ENCODE measurements at regions not wholly inside any gene's neighbourhood (a gene's known extent, or its start where the extent isn't known, plus 50 kb on each side); places are given as distances from the start of the nearest gene placed in this dataset.

- Mint-ChIP-seq H3K9me3 (ENCODE audit: unreplicated experiment) (peaks cover 19% of the 10 kb centered on the region), H3K4me1 (ENCODE audit: insufficient read depth, unreplicated experiment) (peaks cover 13% of the 10 kb centered on the region), H3K36me3 (ENCODE audit: insufficient read depth, unreplicated experiment) (peaks cover 6% of the 10 kb centered on the region), H3K27ac (ENCODE audit: low read depth, unreplicated experiment) (no peak overlapping the region), H3K4me3 (ENCODE audit: unreplicated experiment) (no peak overlapping the region), H3K27me3 (ENCODE audit: insufficient read depth, unreplicated experiment) (no peaks in the 10 kb centered on the region)
- BruUV-seq (replicated peaks) = no TSS peak
- POLR2A ChIA-PET = no interaction called here
- intact Hi-C loops (cut with micrococcal nuclease) = no loop called here
- TF ChIP-seq CTCF (IDR thresholded peaks at IDR 0.05; ENCODE audit: unreplicated experiment) = no peak
- DNase-seq (ENCODE audit: unreplicated experiment) = no peak
- CTCF ChIA-PET = no interaction called here
These were observed 337.5 kb upstream of the TENM3 start for GRCh38 chr4:181905708-181906107.

GRCh38 chr4:181908168-181908567 is 335.0 kb upstream of the TENM3 start:
- DNase-seq (ENCODE audit: unreplicated experiment) = no peak
- no peak overlapping the region for H3K27ac Mint-ChIP-seq (ENCODE audit: low read depth, unreplicated experiment)
- POLR2A ChIA-PET = interaction anchor here (1.6 kb wide), 1 partner anchor 31 kb away, joined by 4 read pairs; no protein-coding TSS in a partner anchor
- no peak for TF ChIP-seq CTCF (IDR thresholded peaks at IDR 0.05; ENCODE audit: unreplicated experiment)
- CTCF ChIA-PET = no interaction called here
- H3K4me1 Mint-ChIP-seq (ENCODE audit: insufficient read depth, unreplicated experiment) = peaks cover 13% of the 10 kb centered on the region
- no peaks in the 10 kb centered on the region for H3K27me3 Mint-ChIP-seq (ENCODE audit: insufficient read depth, unreplicated experiment)
- BruUV-seq (replicated peaks) = no TSS peak
- H3K4me3 Mint-ChIP-seq (ENCODE audit: unreplicated experiment) = no peak overlapping the region
- peaks cover 33% of the 10 kb centered on the region for H3K9me3 Mint-ChIP-seq (ENCODE audit: unreplicated experiment)
- H3K36me3 Mint-ChIP-seq (ENCODE audit: insufficient read depth, unreplicated experiment) = peaks cover 6% of the 10 kb centered on the region
- intact Hi-C loops (cut with micrococcal nuclease) = no loop called here

DNA sequence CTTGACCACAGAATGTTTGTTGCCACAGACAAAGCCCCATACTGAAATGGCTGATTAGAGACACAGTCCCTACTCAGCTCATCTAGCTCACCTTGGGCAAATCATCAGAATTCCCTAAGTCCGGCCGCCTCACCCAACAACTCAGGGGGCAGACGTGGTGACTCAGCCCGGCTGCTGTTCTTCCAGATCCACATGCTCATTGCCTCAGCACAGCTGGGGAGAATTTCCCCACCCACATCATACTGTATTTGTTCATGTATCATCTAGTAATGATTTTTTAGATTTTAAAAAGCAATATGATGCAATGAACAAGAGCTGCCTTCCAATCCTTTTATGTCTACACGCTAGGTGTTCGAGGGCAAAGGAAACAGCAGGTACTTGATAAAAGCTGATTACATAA is 333.8 kb upstream of the TENM3 start:
- TF ChIP-seq CTCF (IDR thresholded peaks at IDR 0.05; ENCODE audit: unreplicated experiment) = no peak
- Mint-ChIP-seq H3K27ac (ENCODE audit: low read depth, unreplicated experiment) (peak overlapping the region; percentile 50), H3K4me1 (ENCODE audit: insufficient read depth, unreplicated experiment) (peaks cover 13% of the 10 kb centered on the region), H3K4me3 (ENCODE audit: unreplicated experiment) (no peak overlapping the region), H3K27me3 (ENCODE audit: insufficient read depth, unreplicated experiment) (no peaks in the 10 kb centered on the region), H3K9me3 (ENCODE audit: unreplicated experiment) (peaks cover 33% of the 10 kb centered on the region), H3K36me3 (ENCODE audit: insufficient read depth, unreplicated experiment) (no peaks in the 10 kb centered on the region)
- ChIA-PET POLR2A (interaction anchor here (1.6 kb wide), 1 partner anchor 30 kb away, joined by 4 read pairs; no protein-coding TSS in a partner anchor), CTCF (no interaction called here)
- no TSS peak for BruUV-seq (replicated peaks)
- peak; percentile 69 for DNase-seq (ENCODE audit: unreplicated experiment)
- intact Hi-C loops (cut with micrococcal nuclease) = no loop called here

- Mint-ChIP-seq H3K4me3 (ENCODE audit: unreplicated experiment) (no peak overlapping the region), H3K36me3 (ENCODE audit: insufficient read depth, unreplicated experiment) (no peaks in the 10 kb centered on the region), H3K27ac (ENCODE audit: low read depth, unreplicated experiment) (no peak overlapping the region), H3K4me1 (ENCODE audit: insufficient read depth, unreplicated experiment) (peaks cover 13% of the 10 kb centered on the region), H3K9me3 (ENCODE audit: unreplicated experiment) (peaks cover 29% of the 10 kb centered on the region), H3K27me3 (ENCODE audit: insufficient read depth, unreplicated experiment) (no peaks in the 10 kb centered on the region)
- ChIA-PET POLR2A (no interaction called here), CTCF (no interaction called here)
- intact Hi-C loops (cut with micrococcal nuclease) = no loop called here
- TF ChIP-seq CTCF (IDR thresholded peaks at IDR 0.05; ENCODE audit: unreplicated experiment) = no peak
- BruUV-seq (replicated peaks) = no TSS peak
- no peak for DNase-seq (ENCODE audit: unreplicated experiment)
These were observed 331.8 kb upstream of the TENM3 start for GRCh38 chr4:181911420-181911819.
